ENCODE measurements at regions not wholly inside any gene's neighbourhood (a gene's known extent, or its start where the extent isn't known, plus 50 kb on each side); places are given as distances from the start of the nearest gene placed in this dataset.

DNA sequence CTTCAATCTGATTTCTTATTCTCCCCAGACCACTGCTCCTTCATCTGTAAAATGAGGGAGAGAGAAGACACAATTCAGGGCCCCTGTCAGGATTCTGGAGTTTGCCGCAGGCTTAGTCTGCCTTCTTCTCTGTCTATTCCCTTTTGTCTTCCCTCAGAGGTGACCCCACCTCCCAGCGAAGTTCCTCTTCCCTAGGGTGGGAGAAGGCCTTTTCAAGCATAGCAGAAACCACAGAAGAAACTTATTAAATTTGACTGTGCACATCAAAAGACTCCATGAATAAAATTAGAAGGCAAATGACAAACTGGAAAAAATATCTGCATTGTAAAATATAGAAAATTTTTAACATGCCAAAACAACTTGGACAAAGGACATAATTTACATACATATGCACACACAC, 148.8 kb downstream of the HNRNPD start:
- peaks cover 0 to 3% of the 10 kb centered on the region in 2 donors for H3K36me3 Mint-ChIP-seq
- DNase-seq = no peak
- Histone ChIP-seq H3K4me3 (replicated peaks in 1 of 3; ENCODE audit: low read depth in 2 of 3, low read length in 3 of 3) (no peak overlapping the region), H3K27me3 (ENCODE audit: control insufficient read depth in 2 of 2, insufficient read depth in 2 of 2, low read length in 2 of 2) (no peaks in the 10 kb centered on the region), H3K9ac (ENCODE audit: insufficient read depth, low read length, poor library complexity, severe bottlenecking) (no peak overlapping the region), H2AFZ (ENCODE audit: insufficient read depth, low read depth, low read length, poor library complexity, severe bottlenecking) (no peak overlapping the region), H3K27ac (ENCODE audit: low read depth in 1 of 2, low read length in 2 of 2) (no peak overlapping the region), H3K79me2 (ENCODE audit: insufficient read depth, low read length) (no peaks in the 10 kb centered on the region), H3K36me3 (replicated peaks in 1 of 2; ENCODE audit: control insufficient read depth in 1 of 2, insufficient read depth in 2 of 2, low read length in 2 of 2) (no peaks in the 10 kb centered on the region), H3K4me1 (ENCODE audit: control insufficient read depth in 1 of 2, insufficient read depth in 2 of 2, low read length in 2 of 2) (peaks cover 50 to 51% of the 10 kb centered on the region in 2 donors), H4K20me1 (ENCODE audit: insufficient read depth, low read length) (no peaks in the 10 kb centered on the region), H3K9me3 (replicated peaks in 1 of 2; ENCODE audit: control insufficient read depth in 1 of 2, insufficient read depth in 1 of 2, low read length in 2 of 2) (peaks cover 0 to 8% of the 10 kb centered on the region in 2 donors), H3K4me2 (replicated peaks; ENCODE audit: extremely low read depth, low read length, poor library complexity, severe bottlenecking) (no peak overlapping the region)
- WGBS (ENCODE audit: insufficient coverage) = no CpG with 5 or more reads among the region's 2 CpGs
- peaks cover 45% of the 10 kb centered on the region for H3K4me1 Mint-ChIP-seq
- intact Hi-C loops (cut with micrococcal nuclease) = no loop called here
- no peaks in the 10 kb centered on the region for H3K27me3 Mint-ChIP-seq (ENCODE audit: low read depth in 3 of 3)
- H3K9me3 Mint-ChIP-seq = peaks cover 0 to 11% (median 8%) of the 10 kb centered on the region in 7 donors
- H3K4me3 Mint-ChIP-seq = no peak overlapping the region
- TF ChIP-seq, protein P1, sequence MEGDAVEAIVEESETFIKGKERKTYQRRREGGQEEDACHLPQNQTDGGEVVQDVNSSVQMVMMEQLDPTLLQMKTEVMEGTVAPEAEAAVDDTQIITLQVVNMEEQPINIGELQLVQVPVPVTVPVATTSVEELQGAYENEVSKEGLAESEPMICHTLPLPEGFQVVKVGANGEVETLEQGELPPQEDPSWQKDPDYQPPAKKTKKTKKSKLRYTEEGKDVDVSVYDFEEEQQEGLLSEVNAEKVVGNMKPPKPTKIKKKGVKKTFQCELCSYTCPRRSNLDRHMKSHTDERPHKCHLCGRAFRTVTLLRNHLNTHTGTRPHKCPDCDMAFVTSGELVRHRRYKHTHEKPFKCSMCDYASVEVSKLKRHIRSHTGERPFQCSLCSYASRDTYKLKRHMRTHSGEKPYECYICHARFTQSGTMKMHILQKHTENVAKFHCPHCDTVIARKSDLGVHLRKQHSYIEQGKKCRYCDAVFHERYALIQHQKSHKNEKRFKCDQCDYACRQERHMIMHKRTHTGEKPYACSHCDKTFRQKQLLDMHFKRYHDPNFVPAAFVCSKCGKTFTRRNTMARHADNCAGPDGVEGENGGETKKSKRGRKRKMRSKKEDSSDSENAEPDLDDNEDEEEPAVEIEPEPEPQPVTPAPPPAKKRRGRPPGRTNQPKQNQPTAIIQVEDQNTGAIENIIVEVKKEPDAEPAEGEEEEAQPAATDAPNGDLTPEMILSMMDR (IDR thresholded peaks at IDR 0.05) = no peak
- peak overlapping the region in 2 of 7 donors; percentile 1 to 63 for H3K27ac Mint-ChIP-seq

GRCh38 chr4:82223715-82224114, 150.1 kb downstream of the HNRNPD start:
- Histone ChIP-seq H3K4me1 (ENCODE audit: control insufficient read depth in 1 of 2, insufficient read depth in 2 of 2, low read length in 2 of 2) (peaks cover 37 to 38% of the 10 kb centered on the region in 2 donors), H3K27me3 (ENCODE audit: control insufficient read depth in 2 of 2, insufficient read depth in 2 of 2, low read length in 2 of 2) (no peaks in the 10 kb centered on the region), H3K79me2 (ENCODE audit: insufficient read depth, low read length) (no peaks in the 10 kb centered on the region), H3K27ac (ENCODE audit: low read depth in 1 of 2, low read length in 2 of 2) (peak overlapping the region; percentile 33 to 67), H2AFZ (ENCODE audit: insufficient read depth, low read depth, low read length, poor library complexity, severe bottlenecking) (peak overlapping the region; percentile 7), H3K4me3 (replicated peaks in 1 of 3; ENCODE audit: low read depth in 2 of 3, low read length in 3 of 3) (peak overlapping the region in 2 of 3 experiments; percentile 23 to 53), H3K9ac (ENCODE audit: insufficient read depth, low read length, poor library complexity, severe bottlenecking) (no peak overlapping the region), H3K36me3 (replicated peaks in 1 of 2; ENCODE audit: control insufficient read depth in 1 of 2, insufficient read depth in 2 of 2, low read length in 2 of 2) (no peaks in the 10 kb centered on the region), H4K20me1 (ENCODE audit: insufficient read depth, low read length) (no peaks in the 10 kb centered on the region), H3K4me2 (replicated peaks; ENCODE audit: extremely low read depth, low read length, poor library complexity, severe bottlenecking) (peak overlapping the region; percentile 65), H3K9me3 (replicated peaks in 1 of 2; ENCODE audit: control insufficient read depth in 1 of 2, insufficient read depth in 1 of 2, low read length in 2 of 2) (peaks cover 0 to 8% of the 10 kb centered on the region in 2 donors)
- Mint-ChIP-seq H3K27me3 (ENCODE audit: low read depth in 3 of 3) (no peaks in the 10 kb centered on the region), H3K36me3 (peaks cover 0 to 3% of the 10 kb centered on the region in 2 donors), H3K27ac (peak overlapping the region; percentile 67 to 95 (median 89)), H3K4me3 (peak overlapping the region; percentile 42 to 75), H3K9me3 (peaks cover 0 to 11% (median 8%) of the 10 kb centered on the region in 7 donors), H3K4me1 (peaks cover 32% of the 10 kb centered on the region)
- DNase-seq = peak; percentile 78 to 89 (median 86)
- 0% methylated on average over 4 of the region's 4 CpGs for WGBS (ENCODE audit: insufficient coverage)
- intact Hi-C loops (cut with micrococcal nuclease) = no loop called here
- TF ChIP-seq, protein P1 (IDR thresholded peaks at IDR 0.05) = no peak

All from CD14-positive monocyte (primary cell).